Esophagus muscularis mucosa (tissue), 2 donors: ENCODE measurements at regions not wholly inside any gene's neighbourhood (a gene's known extent, or its start where the extent isn't known, plus 50 kb on each side); places are given as distances from the start of the nearest gene placed in this dataset.

Experiments
- POLR2A ChIP-seq: fragments of 450-650 bp; IDR thresholded peaks from one replicate; pipeline ENCODE4 v1.6.1; 2017; ENCODE audit warnings: antibody characterized with exemption, moderate library complexity, mild to moderate bottlenecking, low read depth
- POLR2AphosphoS5 ChIP-seq, 2 donors: sonication (generic); formaldehyde crosslinking; IDR thresholded peaks; one replicate each; pipeline ENCODE4 v1.6.1; 2017; ENCODE audit warnings: antibody characterized with exemption in 2 of 2

GRCh38 chr11:80993536-80993935, 1552.7 kb upstream of the TENM4 start:
- TF ChIP-seq POLR2A (no peak), POLR2AphosphoS5 (IDR thresholded peaks at IDR 0.05) (no peak)
